ENCODE measurements at regions not wholly inside any gene's neighbourhood (a gene's known extent, or its start where the extent isn't known, plus 50 kb on each side); places are given as distances from the start of the nearest gene placed in this dataset.

GRCh38 chr10:80945264-80945880 is 407.7 kb downstream of the SH2D4B start:
- Histone ChIP-seq H3K9me3 (ENCODE audit: low read depth, low read length, poor library complexity, severe bottlenecking) (no peaks in the 10 kb centered on the region), H3K27ac (ENCODE audit: low read depth, low read length, poor library complexity, severe bottlenecking) (no peak overlapping the region), H3K27me3 (replicated peaks; ENCODE audit: insufficient read depth, low read depth, low read length, poor library complexity) (no peaks in the 10 kb centered on the region), H3K36me3 (ENCODE audit: insufficient read depth, low read length, poor library complexity, severe bottlenecking) (no peaks in the 10 kb centered on the region), H3K4me1 (ENCODE audit: insufficient read depth, low read length, poor library complexity, severe bottlenecking) (no peaks in the 10 kb centered on the region), H3K4me3 (ENCODE audit: low read depth, low read length, poor library complexity, severe bottlenecking) (no peak overlapping the region)
- peak; percentile 9 for DNase-seq (ENCODE audit: low spot score)
- ChIA-PET CTCF (interaction anchor here (0.8 to 1.2 kb wide), 2 partner anchors 246 to 562 kb away, joined by 3 to 4 read pairs; no protein-coding TSS in a partner anchor), POLR2A (ENCODE audit: low non-redundant PET) (interaction anchor here (0.6 kb wide), 1 partner anchor 798 kb away, joined by 4 read pairs; no protein-coding TSS in a partner anchor)
- no TSS peak for BruUV-seq (replicated peaks)
- intact Hi-C loops (cut with micrococcal nuclease; ENCODE audit: unreplicated experiment): no loop called here
- TF ChIP-seq EZH2 (IDR thresholded peaks at IDR 0.05; ENCODE audit: borderline replicate concordance, low read depth, low read length, poor library complexity, severe bottlenecking) (no peak), CTCF (conservative IDR thresholded peaks at IDR 0.05; ENCODE audit: low read depth, low read length) (peak; percentile 52)

GRCh38 chr10:80946073-80946472 is 408.4 kb downstream of the SH2D4B start:
- no peaks in the 10 kb centered on the region for H3K27me3 ChIP-seq (replicated peaks; ENCODE audit: insufficient read depth, low read depth, low read length, poor library complexity)
- no peak for DNase-seq (ENCODE audit: low spot score)
- no peak overlapping the region for H3K4me3 ChIP-seq (ENCODE audit: low read depth, low read length, poor library complexity, severe bottlenecking)
- no peak for TF ChIP-seq EZH2 (IDR thresholded peaks at IDR 0.05; ENCODE audit: borderline replicate concordance, low read depth, low read length, poor library complexity, severe bottlenecking)
- TF ChIP-seq CTCF (conservative IDR thresholded peaks at IDR 0.05; ENCODE audit: low read depth, low read length): no peak
- H3K4me1 ChIP-seq (ENCODE audit: insufficient read depth, low read length, poor library complexity, severe bottlenecking): no peaks in the 10 kb centered on the region
- BruUV-seq (replicated peaks): no TSS peak
- H3K9me3 ChIP-seq (ENCODE audit: low read depth, low read length, poor library complexity, severe bottlenecking): no peaks in the 10 kb centered on the region
- ChIA-PET POLR2A (ENCODE audit: low non-redundant PET) (no interaction called here), CTCF (interaction anchor here (1.2 kb wide), 1 partner anchor 563 kb away, joined by 4 read pairs; no protein-coding TSS in a partner anchor)
- intact Hi-C loops (cut with micrococcal nuclease; ENCODE audit: unreplicated experiment): no loop called here
- no peak overlapping the region for H3K27ac ChIP-seq (ENCODE audit: low read depth, low read length, poor library complexity, severe bottlenecking)
- no peaks in the 10 kb centered on the region for H3K36me3 ChIP-seq (ENCODE audit: insufficient read depth, low read length, poor library complexity, severe bottlenecking)

- BruUV-seq (replicated peaks): no TSS peak
- intact Hi-C loops (cut with micrococcal nuclease; ENCODE audit: unreplicated experiment): no loop called here
- no peak overlapping the region for H3K4me3 ChIP-seq (ENCODE audit: low read depth, low read length, poor library complexity, severe bottlenecking)
- CTCF ChIA-PET: no interaction called here
- no peaks in the 10 kb centered on the region for H3K27me3 ChIP-seq (replicated peaks; ENCODE audit: insufficient read depth, low read depth, low read length, poor library complexity)
- H3K9me3 ChIP-seq (ENCODE audit: low read depth, low read length, poor library complexity, severe bottlenecking): no peaks in the 10 kb centered on the region
- H3K27ac ChIP-seq (ENCODE audit: low read depth, low read length, poor library complexity, severe bottlenecking): no peak overlapping the region
- no peaks in the 10 kb centered on the region for H3K4me1 ChIP-seq (ENCODE audit: insufficient read depth, low read length, poor library complexity, severe bottlenecking)
- TF ChIP-seq EZH2 (IDR thresholded peaks at IDR 0.05; ENCODE audit: borderline replicate concordance, low read depth, low read length, poor library complexity, severe bottlenecking) (no peak), CTCF (conservative IDR thresholded peaks at IDR 0.05; ENCODE audit: low read depth, low read length) (no peak)
- POLR2A ChIA-PET (ENCODE audit: low non-redundant PET): no interaction called here
- DNase-seq (ENCODE audit: low spot score): no peak
- no peaks in the 10 kb centered on the region for H3K36me3 ChIP-seq (ENCODE audit: insufficient read depth, low read length, poor library complexity, severe bottlenecking)
Observed at GRCh38 chr10:80946957-80947726, 409.4 kb downstream of the SH2D4B start.

All from A673 (cell line).